IgD-negative memory B cell (primary cell): ENCODE measurements at regions not wholly inside any gene's neighbourhood (a gene's known extent, or its start where the extent isn't known, plus 50 kb on each side); places are given as distances from the start of the nearest gene placed in this dataset.

Source experiments
- H3K27ac Mint-ChIP-seq, 3 donors: one replicate each; pipeline ENCODE4 v1.8.0; 2020 to 2022; ENCODE audit warnings: mild to moderate bottlenecking in 3 of 3, mixed read lengths in 3 of 3, moderate library complexity in 1 of 3
- H3K27me3 Mint-ChIP-seq: one replicate; pipeline ENCODE4 v1.8.0; 2021; ENCODE audit warnings: mixed read lengths
- H3K36me3 Mint-ChIP-seq: one replicate; pipeline ENCODE4 v1.8.0; 2020; ENCODE audit warnings: mild to moderate bottlenecking, mixed read lengths
- H3K4me1 Mint-ChIP-seq, 3 donors: one replicate each; pipeline ENCODE4 v1.8.0; 2020 to 2022; ENCODE audit warnings: mixed read lengths in 3 of 3, mild to moderate bottlenecking in 1 of 3
- H3K4me3 Mint-ChIP-seq, 4 donors: one replicate each; pipeline ENCODE4 v1.8.0; 2020 to 2022; ENCODE audit warnings: mild to moderate bottlenecking in 4 of 4, mixed read lengths in 4 of 4, moderate library complexity in 3 of 4
- H3K9me3 Mint-ChIP-seq, 3 donors: one replicate each; pipeline ENCODE4 v1.8.0; 2020 to 2021; ENCODE audit warnings: mixed read lengths in 3 of 3, mild to moderate bottlenecking in 1 of 3

DNA sequence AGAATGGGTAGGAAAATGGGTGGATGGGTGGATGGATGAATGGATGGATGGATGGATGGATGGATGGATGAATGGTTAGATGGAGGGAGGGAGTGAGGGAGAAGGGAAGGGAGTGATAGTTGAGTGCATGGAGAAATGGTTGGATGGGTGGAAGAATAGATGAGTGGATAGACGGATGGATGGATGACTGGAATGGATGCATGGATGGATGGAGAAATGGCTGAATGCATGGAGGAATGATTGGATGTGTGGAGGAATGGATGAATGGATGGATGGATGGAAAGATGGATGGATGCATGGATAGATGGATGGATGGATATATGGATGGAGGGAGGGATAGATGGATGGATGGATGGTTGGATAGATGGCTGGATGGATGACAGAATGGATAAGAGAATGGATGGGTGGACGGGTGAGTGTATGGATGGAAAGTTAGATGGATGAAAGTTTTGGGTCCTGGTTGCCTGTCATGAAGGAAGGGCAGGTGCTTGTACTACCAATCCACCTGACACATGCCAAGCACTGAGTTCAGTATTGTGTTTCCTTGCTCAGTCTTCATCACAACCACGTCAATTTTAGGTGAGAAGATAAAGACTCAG lies 286.5 kb upstream of the RTL1 start:
- no peak overlapping the region for H3K4me3 Mint-ChIP-seq
- H3K27me3 Mint-ChIP-seq = no peaks in the 10 kb centered on the region
- H3K4me1 Mint-ChIP-seq = no peaks in the 10 kb centered on the region
- H3K9me3 Mint-ChIP-seq = peaks cover 0 to 7% (median 0%) of the 10 kb centered on the region in 3 donors
- H3K36me3 Mint-ChIP-seq = no peaks in the 10 kb centered on the region
- H3K27ac Mint-ChIP-seq = no peak overlapping the region

DNA sequence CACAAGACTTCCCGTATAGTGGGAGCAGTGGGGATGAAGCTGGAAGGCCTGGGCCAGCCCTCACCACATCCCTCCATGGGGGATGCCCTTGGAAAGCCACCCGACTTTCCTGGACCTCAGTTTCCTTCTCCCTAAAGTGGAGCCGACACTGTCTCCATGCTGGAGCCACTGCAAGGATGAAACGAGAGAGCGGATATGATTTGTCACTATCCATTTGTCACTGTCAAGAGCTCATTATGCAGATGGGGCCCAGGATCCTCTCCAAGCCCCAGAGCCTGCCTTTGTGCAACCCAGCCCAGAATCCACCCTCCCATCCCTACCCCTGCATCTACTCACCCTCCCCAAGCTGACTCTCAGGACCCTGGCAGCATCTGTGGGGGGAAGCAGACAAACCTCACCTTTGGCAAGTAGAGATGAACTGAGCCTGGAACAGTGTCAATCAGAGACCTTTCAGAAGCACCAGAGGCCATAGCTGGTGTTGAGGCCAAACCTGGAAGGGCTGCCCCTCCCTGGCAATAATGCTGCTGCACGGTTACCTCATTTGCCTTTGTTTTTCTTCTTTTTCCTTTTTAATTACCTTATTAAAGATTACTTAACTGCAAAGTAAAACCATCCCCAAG lies 287.7 kb upstream of the RTL1 start:
- Mint-ChIP-seq H3K36me3 (no peaks in the 10 kb centered on the region), H3K27ac (no peak overlapping the region), H3K27me3 (no peaks in the 10 kb centered on the region), H3K4me3 (no peak overlapping the region), H3K4me1 (no peaks in the 10 kb centered on the region), H3K9me3 (peaks cover 0 to 7% (median 0%) of the 10 kb centered on the region in 3 donors)

DNA sequence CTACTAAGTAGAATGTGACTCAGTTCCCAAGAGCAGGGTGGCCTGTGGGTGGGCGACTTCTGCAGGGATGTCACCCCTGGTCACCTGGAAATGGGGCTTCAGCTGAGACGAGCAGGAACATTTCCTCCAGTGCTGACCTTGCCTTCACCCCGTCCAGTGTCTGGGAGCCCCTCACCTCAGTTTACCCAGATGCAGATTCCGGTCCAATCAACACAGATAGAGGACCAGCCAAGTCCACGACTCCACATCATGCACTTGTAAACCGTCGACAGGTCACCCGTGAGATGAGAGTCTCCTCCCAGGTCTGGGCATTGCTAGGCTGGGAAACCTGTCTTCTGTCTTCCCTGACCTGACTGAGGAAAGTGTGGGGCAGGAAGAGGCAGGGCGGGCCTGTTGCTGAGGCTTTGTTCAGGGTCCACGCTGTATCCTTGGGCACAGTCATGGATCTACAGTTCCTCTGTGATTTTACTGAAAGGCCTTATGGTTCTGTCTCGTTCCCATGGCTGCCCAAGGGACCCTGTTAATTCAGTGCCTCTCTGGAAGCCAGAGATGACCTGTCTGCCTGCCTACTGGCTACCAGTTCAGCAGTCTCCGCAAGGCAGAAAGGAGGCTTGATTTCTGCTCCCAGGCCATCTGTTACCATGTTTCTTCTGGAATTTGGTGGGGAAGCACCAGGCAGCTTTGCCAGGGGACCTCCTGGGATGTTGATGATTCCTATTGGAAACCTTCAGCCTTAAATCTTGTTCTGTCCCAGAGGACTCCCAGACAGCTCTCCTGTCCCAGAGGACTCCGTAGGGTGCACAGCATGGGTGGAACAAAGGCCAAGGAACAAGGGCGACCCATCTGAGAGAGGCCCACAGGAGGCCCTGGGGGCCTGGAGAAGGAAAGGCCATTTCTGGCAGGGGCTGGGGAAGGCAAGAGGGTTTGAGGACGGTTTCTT lies 288.5 kb upstream of the RTL1 start:
- no peak overlapping the region for H3K27ac Mint-ChIP-seq
- no peak overlapping the region for H3K4me3 Mint-ChIP-seq
- no peaks in the 10 kb centered on the region for H3K4me1 Mint-ChIP-seq
- H3K9me3 Mint-ChIP-seq = peaks cover 0 to 7% (median 0%) of the 10 kb centered on the region in 3 donors
- no peaks in the 10 kb centered on the region for H3K27me3 Mint-ChIP-seq
- no peaks in the 10 kb centered on the region for H3K36me3 Mint-ChIP-seq

DNA sequence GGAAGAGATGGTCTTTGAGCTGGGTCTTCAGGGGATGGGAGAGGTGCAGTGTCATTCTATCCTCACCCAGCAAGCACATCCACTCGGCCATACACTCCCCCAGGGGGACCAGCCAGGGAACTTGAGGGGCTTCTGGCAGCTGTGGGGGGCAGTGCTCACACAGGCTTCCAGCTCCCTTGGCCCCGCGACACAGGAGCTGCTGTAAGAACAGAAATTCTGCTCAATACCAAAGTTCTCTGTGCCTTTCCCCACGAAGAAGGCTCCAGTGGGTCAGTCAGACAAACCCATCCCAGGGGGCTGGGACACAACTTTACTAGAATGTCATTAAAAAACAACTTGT lies 289.1 kb upstream of the RTL1 start:
- H3K9me3 Mint-ChIP-seq = peaks cover 0 to 7% (median 0%) of the 10 kb centered on the region in 3 donors
- no peaks in the 10 kb centered on the region for H3K36me3 Mint-ChIP-seq

DNA sequence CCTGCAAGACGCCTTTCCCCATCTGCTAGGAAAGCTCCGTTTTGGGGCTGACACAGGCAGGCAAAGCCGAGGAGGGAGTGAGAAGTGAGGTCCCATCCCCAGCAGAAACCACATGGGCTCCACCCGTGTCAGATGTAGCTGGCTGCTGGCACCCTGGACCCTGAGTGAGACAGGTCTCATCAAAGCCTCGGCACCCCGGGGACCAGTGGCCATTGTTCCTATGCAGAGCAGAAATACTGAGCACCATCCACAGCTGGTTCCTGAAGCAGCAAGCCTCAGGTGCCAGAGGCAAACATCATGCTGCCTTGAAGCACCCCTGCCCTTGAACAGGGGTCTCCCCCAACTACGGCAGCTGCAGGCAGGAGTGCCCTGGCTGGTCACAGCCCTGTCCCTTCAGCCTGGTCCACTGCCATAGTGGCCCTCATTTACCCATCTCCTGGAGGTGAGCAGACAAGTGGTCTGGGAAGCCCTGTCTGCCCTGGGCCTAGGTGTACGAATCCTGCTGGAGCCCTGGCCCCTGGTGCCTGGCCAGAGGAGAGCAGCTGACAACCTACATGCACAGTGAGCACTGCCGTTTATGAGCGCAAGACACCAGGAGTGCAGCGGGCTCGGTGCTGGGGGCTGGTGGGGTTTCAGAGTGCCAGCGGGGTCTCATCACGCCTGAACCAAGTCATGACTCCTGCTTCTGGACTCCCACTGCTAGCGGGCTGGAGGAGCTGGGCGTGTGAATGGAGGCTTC lies 289.8 kb upstream of the RTL1 start:
- H3K4me3 Mint-ChIP-seq = peak overlapping the region in 1 of 4 donors; percentile 28
- no peaks in the 10 kb centered on the region for H3K36me3 Mint-ChIP-seq
- no peaks in the 10 kb centered on the region for H3K4me1 Mint-ChIP-seq
- H3K27me3 Mint-ChIP-seq = no peaks in the 10 kb centered on the region
- H3K27ac Mint-ChIP-seq = no peak overlapping the region
- peaks cover 0 to 7% (median 0%) of the 10 kb centered on the region in 3 donors for H3K9me3 Mint-ChIP-seq

More for the DNA sequence above, 289.1 kb upstream of the RTL1 start:
- no peak overlapping the region for H3K27ac Mint-ChIP-seq
- no peak overlapping the region for H3K4me3 Mint-ChIP-seq
- H3K27me3 Mint-ChIP-seq = no peaks in the 10 kb centered on the region
- no peaks in the 10 kb centered on the region for H3K4me1 Mint-ChIP-seq

DNA sequence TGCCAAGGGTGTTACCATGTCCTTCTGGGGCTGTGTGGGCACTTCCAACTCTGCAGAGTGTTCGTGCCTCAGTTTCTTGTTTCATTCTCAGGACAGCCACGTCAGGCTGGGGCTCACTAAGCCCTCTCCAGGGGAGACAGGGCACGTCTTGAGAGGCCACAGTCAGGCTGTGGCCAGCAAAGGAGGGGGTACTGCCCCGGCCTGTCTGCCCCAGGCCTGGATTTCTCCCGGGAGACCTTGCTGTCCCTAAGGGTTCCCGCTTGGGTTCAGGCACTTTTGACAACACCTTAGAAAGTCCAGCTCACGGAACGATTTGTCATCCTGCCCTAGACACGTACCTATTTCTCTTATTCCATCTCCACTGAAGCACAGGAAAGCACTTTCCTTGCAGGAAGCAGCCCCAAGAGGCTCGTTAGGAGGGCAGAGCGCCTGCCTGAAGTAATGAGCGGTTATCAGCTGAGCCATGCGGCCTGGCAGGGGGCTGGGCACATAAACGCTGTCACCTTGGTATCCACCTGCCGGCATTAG lies 290.4 kb upstream of the RTL1 start:
- no peak overlapping the region for H3K27ac Mint-ChIP-seq
- peak overlapping the region in 1 of 4 donors; percentile 43 for H3K4me3 Mint-ChIP-seq
- no peaks in the 10 kb centered on the region for H3K36me3 Mint-ChIP-seq
- H3K9me3 Mint-ChIP-seq = peaks cover 0 to 7% (median 0%) of the 10 kb centered on the region in 3 donors
- H3K4me1 Mint-ChIP-seq = no peaks in the 10 kb centered on the region
- no peaks in the 10 kb centered on the region for H3K27me3 Mint-ChIP-seq

DNA sequence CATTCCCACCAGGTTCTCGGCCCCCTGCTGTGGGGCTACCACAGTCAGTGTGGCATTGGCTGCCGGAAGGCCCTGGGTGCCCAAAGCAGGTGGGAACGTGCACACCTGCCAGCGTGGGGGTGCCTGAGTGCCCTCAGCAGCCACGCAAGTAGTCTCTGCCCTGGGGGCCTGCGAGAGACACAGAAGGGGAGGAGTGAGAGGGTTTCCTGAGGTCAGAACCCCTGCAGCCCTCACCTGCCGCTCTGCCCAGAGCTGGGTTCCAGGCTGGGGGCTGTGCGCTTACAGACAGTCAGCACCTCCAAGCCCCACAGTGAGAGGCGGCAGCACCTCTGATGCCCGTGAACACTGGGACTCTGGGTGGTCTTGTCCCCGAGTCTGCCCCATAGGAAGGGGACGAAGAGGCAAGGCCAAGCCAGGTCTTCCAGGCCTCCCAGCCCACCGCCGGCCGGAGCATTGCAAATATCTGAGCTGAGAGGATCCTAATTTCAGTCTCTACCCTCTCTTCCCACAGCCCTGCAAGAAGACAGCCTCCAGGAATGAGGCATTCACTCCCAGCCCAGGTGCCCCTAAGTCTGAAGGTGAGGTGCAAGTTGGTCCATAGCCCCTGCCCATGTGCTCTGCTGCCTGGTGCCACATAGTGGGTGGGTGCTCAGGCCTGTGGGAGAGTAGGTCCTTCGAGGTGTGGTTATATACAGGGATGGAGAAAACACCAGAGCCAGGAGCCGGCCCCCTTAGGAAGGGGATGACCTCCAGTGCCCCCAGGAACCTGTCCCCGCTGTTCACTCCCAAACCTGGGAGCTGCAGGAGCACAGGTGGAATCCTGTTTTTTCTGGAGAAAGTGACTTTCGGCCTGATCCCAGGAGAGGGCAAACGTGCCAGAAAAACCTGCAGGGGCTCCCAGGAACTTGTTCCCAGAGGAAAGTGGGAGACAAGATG lies 291.1 kb upstream of the RTL1 start:
- Mint-ChIP-seq H3K27ac (no peak overlapping the region), H3K9me3 (peaks cover 0 to 2% (median 0%) of the 10 kb centered on the region in 3 donors), H3K4me1 (no peaks in the 10 kb centered on the region), H3K27me3 (no peaks in the 10 kb centered on the region), H3K4me3 (peak overlapping the region in 1 of 4 donors; percentile 43), H3K36me3 (no peaks in the 10 kb centered on the region)

DNA sequence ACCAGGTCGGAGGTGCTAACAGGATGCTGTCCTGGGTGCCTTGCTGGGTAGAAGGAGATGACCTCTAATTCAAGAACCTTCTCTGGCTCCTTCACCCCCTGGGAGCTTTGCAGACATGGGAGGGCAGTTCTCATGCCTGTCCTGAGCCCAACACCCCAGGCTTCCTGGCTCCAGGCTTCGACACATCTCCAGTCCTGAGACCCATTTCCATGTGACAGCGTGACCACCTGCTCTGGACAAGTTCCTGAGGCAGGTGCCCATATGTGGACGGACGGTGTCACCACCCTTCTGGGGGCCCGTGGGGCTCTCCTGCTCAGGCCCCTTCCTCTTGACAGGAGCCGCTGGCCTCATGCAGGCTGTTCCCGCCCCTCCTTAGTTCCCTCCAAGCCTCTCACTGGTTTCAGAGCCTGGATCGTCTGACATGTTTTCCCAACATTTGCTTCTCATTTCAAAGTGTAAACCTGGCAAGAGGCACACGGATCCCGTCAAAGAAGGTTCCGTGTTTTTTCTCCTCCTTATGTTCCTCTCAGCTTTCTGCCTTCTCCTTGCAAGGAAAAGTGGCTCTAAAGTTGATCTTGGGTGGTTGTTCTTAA lies 291.9 kb upstream of the RTL1 start:
- Mint-ChIP-seq H3K9me3 (peaks cover 0 to 5% (median 0%) of the 10 kb centered on the region in 3 donors), H3K4me1 (no peaks in the 10 kb centered on the region), H3K27ac (no peak overlapping the region), H3K4me3 (no peak overlapping the region), H3K27me3 (no peaks in the 10 kb centered on the region), H3K36me3 (no peaks in the 10 kb centered on the region)

DNA sequence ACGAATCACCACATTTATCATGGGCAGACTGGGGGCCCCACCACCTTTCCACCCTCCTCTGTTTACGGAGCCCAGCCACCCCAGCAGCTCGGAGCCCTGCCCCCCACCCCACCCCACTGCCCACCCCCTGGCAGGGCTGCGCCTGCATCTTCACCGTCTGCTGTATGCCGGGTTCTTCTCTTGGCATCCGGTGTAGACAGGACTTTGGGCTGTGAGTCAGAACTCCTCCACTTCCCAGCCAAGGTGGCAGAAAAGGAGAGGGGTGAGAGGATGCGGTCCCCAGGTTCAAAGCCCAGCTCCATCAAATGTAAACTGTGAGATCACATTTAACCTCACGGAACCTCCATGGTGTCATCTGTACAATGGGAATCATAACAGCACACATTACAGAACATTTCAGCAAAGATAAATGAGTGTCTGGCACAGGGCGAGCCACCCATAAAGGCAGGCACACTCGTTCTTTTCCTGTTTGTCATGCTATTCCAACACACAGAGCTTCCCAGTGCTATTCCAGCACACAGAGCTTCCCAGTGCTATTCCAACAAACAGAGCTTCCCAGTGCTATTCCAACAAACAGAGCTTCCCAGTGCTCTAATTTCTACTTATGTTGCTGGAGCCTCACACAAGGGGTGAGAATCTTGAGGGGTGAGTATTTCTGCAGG lies 292.7 kb upstream of the RTL1 start:
- Mint-ChIP-seq H3K4me3 (no peak overlapping the region), H3K4me1 (no peaks in the 10 kb centered on the region), H3K27me3 (no peaks in the 10 kb centered on the region), H3K27ac (no peak overlapping the region), H3K36me3 (no peaks in the 10 kb centered on the region), H3K9me3 (peaks cover 0 to 4% (median 0%) of the 10 kb centered on the region in 3 donors)

DNA sequence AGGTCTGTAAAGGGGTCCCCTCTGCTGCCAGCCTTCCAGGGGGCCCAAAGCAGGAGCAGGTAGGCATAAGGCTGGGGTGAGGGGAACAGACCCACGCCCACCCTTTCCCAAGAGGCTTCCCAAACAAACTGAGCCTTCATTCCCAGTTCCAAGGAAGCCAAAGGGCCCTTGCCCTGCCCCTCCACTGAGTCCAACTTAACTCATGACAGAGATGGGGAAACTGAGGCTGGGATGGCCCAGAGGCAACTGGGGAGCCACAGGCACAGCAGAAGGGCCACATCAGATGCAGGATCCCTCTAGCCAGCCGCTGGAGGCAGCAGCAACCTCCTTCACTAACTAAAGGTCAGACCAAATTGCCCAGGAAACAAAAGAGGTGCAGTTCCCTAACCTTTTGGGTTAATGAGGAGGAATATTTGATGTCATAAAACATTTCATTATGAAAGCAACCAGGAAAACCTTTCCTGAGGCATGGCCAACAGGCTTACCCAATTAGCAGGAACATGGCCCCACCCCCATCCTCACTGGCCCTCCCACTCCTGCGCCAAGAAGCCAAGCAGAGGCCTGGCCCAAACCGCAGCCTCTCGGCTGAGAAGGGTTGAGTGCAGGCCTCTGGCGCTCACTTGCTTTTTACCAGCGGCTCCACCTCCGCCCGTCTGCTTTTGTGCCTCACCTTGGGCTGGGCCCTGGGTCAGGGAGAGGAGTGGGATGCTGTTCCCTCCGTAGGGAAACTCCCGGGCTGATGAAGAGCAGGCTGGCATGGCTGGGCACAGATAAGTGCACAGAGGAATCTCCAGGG lies 293.5 kb upstream of the RTL1 start:
- no peaks in the 10 kb centered on the region for H3K36me3 Mint-ChIP-seq
- H3K9me3 Mint-ChIP-seq = peaks cover 0 to 4% (median 0%) of the 10 kb centered on the region in 3 donors
- no peaks in the 10 kb centered on the region for H3K4me1 Mint-ChIP-seq
- H3K27ac Mint-ChIP-seq = no peak overlapping the region
- H3K4me3 Mint-ChIP-seq = no peak overlapping the region
- no peaks in the 10 kb centered on the region for H3K27me3 Mint-ChIP-seq

DNA sequence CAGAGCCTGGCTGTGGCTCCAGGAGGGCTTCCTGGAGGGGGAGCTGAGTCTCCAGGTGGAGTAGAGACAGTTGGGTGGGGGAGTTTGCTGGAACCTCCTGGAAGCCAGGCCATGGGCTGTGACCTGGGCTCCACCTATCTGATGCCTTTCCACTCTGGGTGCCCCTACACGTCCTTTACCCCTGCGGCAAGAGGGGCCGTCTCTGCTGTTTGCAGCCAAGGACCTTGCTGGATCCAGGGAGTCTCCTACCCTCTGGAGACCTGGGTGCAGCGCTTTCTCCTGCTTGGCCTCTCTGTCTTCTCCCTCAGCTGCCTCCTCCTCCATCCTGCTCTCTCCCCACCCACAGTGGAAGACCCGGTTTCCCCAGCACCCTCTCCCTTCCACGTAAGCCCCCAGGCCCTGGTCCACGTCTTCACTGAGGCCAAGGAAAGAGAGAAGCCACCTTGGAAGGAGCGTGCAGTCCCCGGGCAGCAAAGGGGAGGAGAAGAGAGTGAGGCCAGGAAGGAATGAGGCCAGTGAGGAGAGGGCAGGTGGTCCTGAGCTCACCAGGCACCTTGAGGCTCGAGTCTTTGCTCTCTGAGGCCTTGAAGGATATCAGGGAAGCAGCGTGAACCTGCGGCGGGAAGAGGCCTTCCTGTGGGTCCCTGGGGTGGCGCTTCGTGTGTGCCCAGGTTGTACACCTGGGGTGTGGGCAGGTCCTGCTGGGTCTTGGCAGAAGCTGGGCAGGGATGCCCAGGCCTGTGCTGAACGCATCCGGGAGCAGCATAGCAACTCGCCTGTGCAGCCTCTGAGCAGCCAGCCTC lies 294.3 kb upstream of the RTL1 start:
- no peaks in the 10 kb centered on the region for H3K27me3 Mint-ChIP-seq
- no peak overlapping the region for H3K4me3 Mint-ChIP-seq
- H3K9me3 Mint-ChIP-seq = peaks cover 0 to 4% (median 0%) of the 10 kb centered on the region in 3 donors
- H3K27ac Mint-ChIP-seq = no peak overlapping the region
- no peaks in the 10 kb centered on the region for H3K4me1 Mint-ChIP-seq
- H3K36me3 Mint-ChIP-seq = no peaks in the 10 kb centered on the region
